ENCODE measurements at regions not wholly inside any gene's neighbourhood (a gene's known extent, or its start where the extent isn't known, plus 50 kb on each side); places are given as distances from the start of the nearest gene placed in this dataset.

DNA sequence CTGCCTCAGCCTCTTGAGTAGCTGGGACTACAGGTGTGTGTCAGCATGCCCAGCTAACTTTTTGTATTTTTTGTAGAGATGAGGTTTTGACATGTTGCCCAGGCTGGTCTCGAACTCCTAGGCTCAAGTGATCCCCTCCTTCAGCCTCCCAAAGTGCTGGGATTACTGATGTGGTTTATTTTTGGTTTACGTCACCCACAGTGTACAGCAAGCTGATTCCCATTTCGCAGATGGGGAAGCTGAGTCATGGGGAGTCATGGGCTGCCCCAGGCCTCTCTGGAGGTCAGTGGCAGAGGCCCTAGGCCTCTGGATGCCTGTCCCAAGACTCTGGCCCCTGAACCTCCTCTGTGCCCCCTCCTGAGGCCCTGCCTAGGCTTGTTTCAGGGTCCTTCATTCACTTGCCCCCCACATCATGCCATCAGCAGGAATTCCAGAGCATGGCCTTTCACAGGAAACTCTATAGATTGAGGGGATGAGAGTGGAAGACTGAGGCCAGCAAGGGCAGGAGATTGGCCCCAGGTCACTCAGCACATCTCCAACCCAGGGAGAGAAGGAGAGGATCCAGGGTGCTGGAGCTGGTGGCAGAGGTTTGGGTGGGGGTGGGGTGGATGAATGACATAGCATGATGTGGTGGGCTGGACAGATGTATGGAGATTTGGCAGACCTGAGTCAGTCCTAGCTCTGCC lies 266.0 kb downstream of the PTPRU start:
- Histone ChIP-seq H3K27ac (no peak overlapping the region), H3K36me3 (no peaks in the 10 kb centered on the region), H3K4me3 (no peak overlapping the region), H3K4me1 (no peaks in the 10 kb centered on the region), H3K27me3 (replicated peaks in 1 of 7) (peaks cover 0 to 77% (median 0%) of the 10 kb centered on the region in 7 donors), H3K9me3 (no peaks in the 10 kb centered on the region)
- TF ChIP-seq POLR2A (IDR thresholded peaks at IDR 0.05), result no peak
- intact Hi-C loops (cut with DNase I; ENCODE audit: low total_unique reads), result no loop called here
- 78 to 92% (median 87%) methylated on average over 3 of the region's 3 CpGs for WGBS, 5 donors
- DNase-seq, result no peak

- Histone ChIP-seq H3K9me3 (peaks cover 0 to 8% (median 5%) of the 10 kb centered on the region in 8 donors), H3K27ac (no peak overlapping the region), H3K4me1 (no peaks in the 10 kb centered on the region), H3K27me3 (replicated peaks in 1 of 7) (peaks cover 0 to 72% (median 0%) of the 10 kb centered on the region in 7 donors), H3K4me3 (no peak overlapping the region), H3K36me3 (no peaks in the 10 kb centered on the region)
- DNase-seq, result no peak
- TF ChIP-seq POLR2A (IDR thresholded peaks at IDR 0.05) (no peak), CTCF (IDR thresholded peaks at IDR 0.05 in 8 of 11, conservative IDR thresholded peaks at IDR 0.05 in 3 of 11) (no peak)
- 32 to 43% (median 39%) methylated on average over 8 of the region's 8 CpGs for WGBS, 5 donors
- intact Hi-C loops (cut with DNase I; ENCODE audit: low total_unique reads), result no loop called here
Measured at GRCh38 chr1:29501227-29501976, 265.1 kb downstream of the PTPRU start.

DNA sequence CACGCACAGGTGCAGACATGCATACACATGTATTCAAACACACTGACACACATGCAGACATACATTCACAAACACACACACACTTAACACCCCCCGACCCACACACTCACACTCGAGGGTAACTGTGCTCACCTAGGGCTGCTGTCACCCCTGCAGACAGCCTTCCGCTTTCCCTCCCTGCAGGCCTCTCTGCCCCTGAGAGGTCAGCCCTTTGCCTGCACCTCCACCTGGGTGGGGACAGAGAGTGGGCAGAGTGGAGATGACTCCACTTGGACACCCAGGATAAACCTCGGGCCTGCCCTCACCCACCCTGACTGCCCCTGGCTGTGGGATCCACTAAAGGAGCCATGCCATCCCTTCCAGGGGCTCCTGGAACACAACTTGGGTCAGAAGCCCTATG lies 264.3 kb downstream of the PTPRU start:
- Histone ChIP-seq H3K27ac (no peak overlapping the region), H3K36me3 (no peaks in the 10 kb centered on the region), H3K4me1 (no peaks in the 10 kb centered on the region), H3K4me3 (no peak overlapping the region), H3K27me3 (replicated peaks in 1 of 7) (peaks cover 0 to 68% (median 0%) of the 10 kb centered on the region in 7 donors), H3K9me3 (peaks cover 0 to 15% (median 13%) of the 10 kb centered on the region in 8 donors)
- TF ChIP-seq POLR2AphosphoS5 (IDR thresholded peaks at IDR 0.05), result no peak
- no peak for TF ChIP-seq POLR2A (IDR thresholded peaks at IDR 0.05)
- TF ChIP-seq CTCF (IDR thresholded peaks at IDR 0.05 in 8 of 11, conservative IDR thresholded peaks at IDR 0.05 in 3 of 11), result no peak
- intact Hi-C loops (cut with DNase I; ENCODE audit: low total_unique reads), result no loop called here
- 64 to 92% (median 88%) methylated on average over 5 of the region's 5 CpGs for WGBS, 5 donors
- DNase-seq, result no peak

DNA sequence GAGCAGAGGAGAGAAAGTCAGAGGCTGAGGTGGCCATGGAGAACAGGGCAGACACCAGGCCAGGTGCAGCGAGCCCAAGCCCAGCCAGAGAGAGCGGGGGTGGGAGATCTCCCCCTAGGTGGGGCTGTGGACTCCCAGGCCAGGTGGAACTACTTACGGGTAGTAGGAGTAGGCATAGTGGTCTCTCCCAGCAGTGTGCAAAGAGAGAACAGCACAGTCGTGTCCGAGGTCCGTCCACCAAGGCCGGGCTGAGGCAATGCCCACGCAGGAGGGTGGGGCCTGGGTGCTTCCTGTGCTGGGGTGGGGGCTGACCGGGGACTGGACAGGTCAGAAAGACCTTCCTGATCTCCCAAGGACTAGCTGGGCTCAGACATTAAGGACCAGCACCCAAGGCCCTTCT lies 263.7 kb downstream of the PTPRU start:
- no peak for DNase-seq
- Histone ChIP-seq H3K27me3 (replicated peaks in 1 of 7) (peaks cover 0 to 62% (median 0%) of the 10 kb centered on the region in 7 donors), H3K36me3 (no peaks in the 10 kb centered on the region), H3K27ac (no peak overlapping the region), H3K4me3 (no peak overlapping the region), H3K9me3 (peaks cover 0 to 22% (median 19%) of the 10 kb centered on the region in 8 donors), H3K4me1 (no peaks in the 10 kb centered on the region)
- intact Hi-C loops (cut with DNase I; ENCODE audit: low total_unique reads), result no loop called here
- no peak for TF ChIP-seq POLR2A (IDR thresholded peaks at IDR 0.05)
- no peak for TF ChIP-seq CTCF (IDR thresholded peaks at IDR 0.05 in 8 of 11, conservative IDR thresholded peaks at IDR 0.05 in 3 of 11)
- TF ChIP-seq POLR2AphosphoS5 (IDR thresholded peaks at IDR 0.05), result no peak
- WGBS, 5 donors, result 67 to 87% (median 75%) methylated on average over 9 of the region's 9 CpGs

All from spleen (tissue), 11 donors.